GM23248 (cell line): ENCODE measurements at regions not wholly inside any gene's neighbourhood (a gene's known extent, or its start where the extent isn't known, plus 50 kb on each side); places are given as distances from the start of the nearest gene placed in this dataset.

Experiments
- DNase-seq: peaks from one replicate; pipeline ENCODE4 v3.0.0-alpha.2; 2015
- H2AFZ ChIP-seq: fragments of 200-600 bp; sonication (generic); 2 replicates; pipeline ENCODE4 v1.6.1; 2016; ENCODE audit warnings: antibody characterized with exemption
- H3F3A ChIP-seq: fragments of 200-600 bp; sonication (generic); 2 replicates; pipeline ENCODE4 v1.6.1; 2016; ENCODE audit warnings: mild to moderate bottlenecking, antibody characterized with exemption, mixed run types; ENCODE audit not compliant: insufficient read depth
- H3K27ac ChIP-seq: fragments of 200-600 bp; sonication (generic); 2 replicates; pipeline ENCODE4 v1.5.1; 2016; ENCODE audit warnings: mild to moderate bottlenecking
- H3K27me3 ChIP-seq: fragments of 200-600 bp; sonication (generic); replicated peaks from 2 replicates; pipeline ENCODE4 v1.6.1; 2016; ENCODE audit warnings: mild to moderate bottlenecking; ENCODE audit not compliant: insufficient read depth
- H3K36me3 ChIP-seq: fragments of 200-600 bp; sonication (generic); 2 replicates; pipeline ENCODE4 v1.6.1; 2016; ENCODE audit warnings: low read depth, mild to moderate bottlenecking
- H3K4me1 ChIP-seq: fragments of 200-600 bp; sonication (generic); 2 replicates; pipeline ENCODE4 v1.6.1; 2016; ENCODE audit warnings: mild to moderate bottlenecking; ENCODE audit not compliant: insufficient read depth
- H3K4me2 ChIP-seq: fragments of 200-600 bp; sonication (generic); one replicate; pipeline ENCODE4 v1.6.1; 2016; ENCODE audit warnings: mild to moderate bottlenecking; ENCODE audit not compliant: unreplicated experiment
- H3K4me3 ChIP-seq: fragments of 200-600 bp; sonication (generic); 2 replicates; pipeline ENCODE4 v1.5.1; 2016; ENCODE audit warnings: mild to moderate bottlenecking
- H3K79me2 ChIP-seq: fragments of 200-600 bp; sonication (generic); 2 replicates; pipeline ENCODE4 v1.6.1; 2016; ENCODE audit warnings: mild to moderate bottlenecking; ENCODE audit not compliant: insufficient read depth
- H3K9ac ChIP-seq: fragments of 200-600 bp; sonication (generic); 2 replicates; pipeline ENCODE4 v1.6.1; 2016; ENCODE audit warnings: mild to moderate bottlenecking
- H3K9me2 ChIP-seq: fragments of 200-600 bp; sonication (generic); 2 replicates; pipeline ENCODE4 v1.6.1; 2016; ENCODE audit warnings: mixed run types, mild to moderate bottlenecking, moderate library complexity; ENCODE audit not compliant: insufficient read depth
- H3K9me3 ChIP-seq: fragments of 200-600 bp; sonication (generic); one replicate; pipeline ENCODE4 v1.6.1; 2017; ENCODE audit warnings: low read depth
- H4K20me1 ChIP-seq: fragments of 200-600 bp; sonication (generic); 2 replicates; pipeline ENCODE4 v1.6.0; 2016; ENCODE audit not compliant: insufficient read depth
- EZH2 ChIP-seq: fragments of 200-600 bp; sonication (generic); IDR thresholded peaks from 2 replicates; pipeline ENCODE4 v1.6.1; 2018; ENCODE audit warnings: antibody characterized with exemption, mild to moderate bottlenecking; ENCODE audit not compliant: insufficient read depth, poor library complexity, severe bottlenecking
- EZH2phosphoT487 ChIP-seq: fragments of 200-600 bp; sonication (generic); IDR thresholded peaks from 2 replicates; pipeline ENCODE4 v1.6.1; 2018; ENCODE audit warnings: antibody characterized with exemption, moderate library complexity, mild to moderate bottlenecking, low read depth; ENCODE audit not compliant: insufficient read depth
- WGBS, 2 experiments: methylation state at CpG; one replicate each; pipeline ENCODE4 v1.1.6; 2015 to 2017; ENCODE audit warnings: low lambda C conversion rate in 2 of 2, low coverage in 1 of 2; ENCODE audit errors: missing lambda C conversion rate in 2 of 2; 5-methylcytosine and 5-hydroxymethylcytosine counted together
- in situ Hi-C: fragments of 300-500 bp; cut with MboI; formaldehyde crosslinking; loops from 2 replicates; pipeline ENCODE4 v1.15.0; 2020

- no peaks in the 10 kb centered on the region for H3K4me1 ChIP-seq
- WGBS, 2 experiments = 2 to 3% methylated on average over 2 of the region's 2 CpGs
- H3K9ac ChIP-seq = no peak overlapping the region
- no peak overlapping the region for H3K4me2 ChIP-seq
- no peaks in the 10 kb centered on the region for H3F3A ChIP-seq
- no peaks in the 10 kb centered on the region for H4K20me1 ChIP-seq
- H3K4me3 ChIP-seq = no peak overlapping the region
- no peak overlapping the region for H3K27ac ChIP-seq
- in situ Hi-C loops = no loop called here
- H3K9me2 ChIP-seq = no peaks in the 10 kb centered on the region
- no peak for DNase-seq
- TF ChIP-seq EZH2 (no peak), EZH2phosphoT487 (no peak)
- H3K36me3 ChIP-seq = no peaks in the 10 kb centered on the region
- H3K27me3 ChIP-seq = no peaks in the 10 kb centered on the region
- no peaks in the 10 kb centered on the region for H3K9me3 ChIP-seq
- H3K79me2 ChIP-seq = no peaks in the 10 kb centered on the region
- H2AFZ ChIP-seq = no peak overlapping the region
These were observed 543.3 kb upstream of the PKDCC start for GRCh38 chr2:41504532-41504931.

GRCh38 chr2:41510108-41510507 lies 537.7 kb upstream of the PKDCC start:
- Histone ChIP-seq H3K36me3 (no peaks in the 10 kb centered on the region), H4K20me1 (no peaks in the 10 kb centered on the region), H3K4me1 (no peaks in the 10 kb centered on the region), H2AFZ (no peak overlapping the region), H3K27me3 (no peaks in the 10 kb centered on the region), H3K4me3 (no peak overlapping the region), H3F3A (no peaks in the 10 kb centered on the region), H3K9ac (no peak overlapping the region), H3K9me3 (no peaks in the 10 kb centered on the region), H3K27ac (no peak overlapping the region), H3K79me2 (no peaks in the 10 kb centered on the region), H3K9me2 (no peaks in the 10 kb centered on the region), H3K4me2 (no peak overlapping the region)
- no peak for DNase-seq
- TF ChIP-seq EZH2phosphoT487 (no peak), EZH2 (no peak)
- WGBS, 2 experiments = 1 to 3% methylated on average over 4 of the region's 4 CpGs
- in situ Hi-C loops = no loop called here

- Histone ChIP-seq H3K27me3 (no peaks in the 10 kb centered on the region), H3F3A (no peaks in the 10 kb centered on the region), H3K79me2 (no peaks in the 10 kb centered on the region), H3K9me2 (no peaks in the 10 kb centered on the region), H4K20me1 (no peaks in the 10 kb centered on the region), H3K36me3 (no peaks in the 10 kb centered on the region), H3K9me3 (no peaks in the 10 kb centered on the region), H3K9ac (no peak overlapping the region), H2AFZ (no peak overlapping the region), H3K4me1 (no peaks in the 10 kb centered on the region), H3K27ac (no peak overlapping the region), H3K4me3 (no peak overlapping the region), H3K4me2 (no peak overlapping the region)
- DNase-seq = no peak
- in situ Hi-C loops = no loop called here
- TF ChIP-seq EZH2 (no peak), EZH2phosphoT487 (no peak)
These were observed 526.6 kb upstream of the PKDCC start for GRCh38 chr2:41521211-41521610.

GRCh38 chr2:41527525-41528323 lies 520.1 kb upstream of the PKDCC start:
- DNase-seq = no peak
- no peak overlapping the region for H3K4me2 ChIP-seq
- no peak overlapping the region for H3K27ac ChIP-seq
- in situ Hi-C loops = no loop called here
- no peaks in the 10 kb centered on the region for H3K4me1 ChIP-seq
- H3F3A ChIP-seq = no peaks in the 10 kb centered on the region
- H3K27me3 ChIP-seq = no peaks in the 10 kb centered on the region
- WGBS, 2 experiments = 29 to 30% methylated on average over 6 of the region's 6 CpGs
- no peak overlapping the region for H3K9ac ChIP-seq
- TF ChIP-seq EZH2 = no peak
- no peak for TF ChIP-seq EZH2phosphoT487
- no peaks in the 10 kb centered on the region for H4K20me1 ChIP-seq
- H3K4me3 ChIP-seq = no peak overlapping the region
- H3K9me3 ChIP-seq = no peaks in the 10 kb centered on the region
- no peaks in the 10 kb centered on the region for H3K36me3 ChIP-seq
- no peak overlapping the region for H2AFZ ChIP-seq
- H3K79me2 ChIP-seq = no peaks in the 10 kb centered on the region
- no peaks in the 10 kb centered on the region for H3K9me2 ChIP-seq

GRCh38 chr2:41535575-41535974 lies 512.2 kb upstream of the PKDCC start:
- WGBS, 2 experiments = 17 to 18% methylated on average over 3 of the region's 3 CpGs

More at GRCh38 chr2:41535575-41535974, 512.2 kb upstream of the PKDCC start:
- TF ChIP-seq EZH2 (no peak), EZH2phosphoT487 (no peak)
- Histone ChIP-seq H3K4me1 (no peaks in the 10 kb centered on the region), H3K4me2 (no peak overlapping the region), H3F3A (no peaks in the 10 kb centered on the region), H3K9me3 (no peaks in the 10 kb centered on the region), H3K4me3 (no peak overlapping the region), H2AFZ (no peak overlapping the region), H3K9me2 (no peaks in the 10 kb centered on the region), H3K27me3 (no peaks in the 10 kb centered on the region), H3K9ac (no peak overlapping the region), H4K20me1 (no peaks in the 10 kb centered on the region), H3K27ac (no peak overlapping the region), H3K79me2 (no peaks in the 10 kb centered on the region), H3K36me3 (no peaks in the 10 kb centered on the region)
- in situ Hi-C loops = no loop called here
- DNase-seq = no peak
